ENCODE measurements at regions not wholly inside any gene's neighbourhood (a gene's known extent, or its start where the extent isn't known, plus 50 kb on each side); places are given as distances from the start of the nearest gene placed in this dataset.

- DNase-seq (ENCODE audit: low spot score) = no peak
These were observed 200.5 kb downstream of the TRIM29 start for GRCh38 chr11:119937412-119937811.

- DNase-seq (ENCODE audit: low spot score) = no peak
These were observed 201.5 kb downstream of the TRIM29 start for GRCh38 chr11:119936426-119936825.

GRCh38 chr11:119935349-119935925, 202.5 kb downstream of the TRIM29 start:
- no peak for DNase-seq (ENCODE audit: low spot score)

GRCh38 chr11:119934866-119935265, 203.0 kb downstream of the TRIM29 start:
- no peak for DNase-seq (ENCODE audit: low spot score)

GRCh38 chr11:119934267-119934666, 203.6 kb downstream of the TRIM29 start:
- no peak for DNase-seq (ENCODE audit: low spot score)

- DNase-seq (ENCODE audit: low spot score) = no peak
These were observed 204.3 kb downstream of the TRIM29 start for GRCh38 chr11:119933584-119933983.

- DNase-seq (ENCODE audit: low spot score) = no peak
These were observed 204.0 kb upstream of the NECTIN1 start for GRCh38 chr11:119932828-119933562.

GRCh38 chr11:119928047-119928446, 199.0 kb upstream of the NECTIN1 start:
- no peak for DNase-seq (ENCODE audit: low spot score)

GRCh38 chr11:119924017-119924416, 195.0 kb upstream of the NECTIN1 start:
- no peak for DNase-seq (ENCODE audit: low spot score)

GRCh38 chr11:119921571-119921970, 192.6 kb upstream of the NECTIN1 start:
- DNase-seq (ENCODE audit: low spot score) = no peak

- no peak for DNase-seq (ENCODE audit: low spot score)
These were observed 191.8 kb upstream of the NECTIN1 start for GRCh38 chr11:119920666-119921387.

GRCh38 chr11:119919656-119920055, 190.7 kb upstream of the NECTIN1 start:
- no peak for DNase-seq (ENCODE audit: low spot score)

- DNase-seq (ENCODE audit: low spot score) = no peak
These were observed 189.3 kb upstream of the NECTIN1 start for GRCh38 chr11:119918347-119918746.

- DNase-seq (ENCODE audit: low spot score) = no peak
These were observed 187.6 kb upstream of the NECTIN1 start for GRCh38 chr11:119916568-119916967.

GRCh38 chr11:119912229-119912628, 183.2 kb upstream of the NECTIN1 start:
- DNase-seq (ENCODE audit: low spot score) = no peak

GRCh38 chr11:119910650-119911049, 181.7 kb upstream of the NECTIN1 start:
- no peak for DNase-seq (ENCODE audit: low spot score)

- no peak for DNase-seq (ENCODE audit: low spot score)
These were observed 181.1 kb upstream of the NECTIN1 start for GRCh38 chr11:119910051-119910450.

GRCh38 chr11:119909495-119909894, 180.5 kb upstream of the NECTIN1 start:
- no peak for DNase-seq (ENCODE audit: low spot score)

GRCh38 chr11:119909077-119909476, 180.1 kb upstream of the NECTIN1 start:
- DNase-seq (ENCODE audit: low spot score) = no peak

- DNase-seq (ENCODE audit: low spot score) = no peak
These were observed 179.5 kb upstream of the NECTIN1 start for GRCh38 chr11:119908573-119908904.

- DNase-seq (ENCODE audit: low spot score) = no peak
These were observed 179.0 kb upstream of the NECTIN1 start for GRCh38 chr11:119907878-119908572.

- no peak for DNase-seq (ENCODE audit: low spot score)
These were observed 178.3 kb upstream of the NECTIN1 start for GRCh38 chr11:119907122-119907851.

All from GM03348 (cell line).